H9 (cell line): ENCODE measurements at regions not wholly inside any gene's neighbourhood (a gene's known extent, or its start where the extent isn't known, plus 50 kb on each side); places are given as distances from the start of the nearest gene placed in this dataset.

Experiments
- DNase-seq: peaks from one replicate; pipeline ENCODE4 v3.0.0-alpha.2; 2017
- H2AFZ ChIP-seq: one replicate; pipeline ENCODE4 v1.6.1; 2013; ENCODE audit warnings: mild to moderate bottlenecking, low read length, control low read depth, moderate library complexity
- H2AK5ac ChIP-seq: 2 replicates; pipeline ENCODE4 v1.6.1; 2013; ENCODE audit warnings: low read length, control low read depth, mixed read lengths; ENCODE audit not compliant: insufficient read length
- H2BK120ac ChIP-seq: one replicate; pipeline ENCODE4 v1.6.1; 2013; ENCODE audit warnings: low read depth, mild to moderate bottlenecking, low read length, control low read depth, inconsistent platforms; ENCODE audit not compliant: poor library complexity, severe bottlenecking
- H2BK12ac ChIP-seq: 2 replicates; pipeline ENCODE4 v1.6.1; 2013; ENCODE audit warnings: low read length, control low read depth, mixed read lengths, low read depth; ENCODE audit not compliant: insufficient read length
- H2BK15ac ChIP-seq: 2 replicates; pipeline ENCODE4 v1.6.1; 2013; ENCODE audit warnings: low read depth, low read length, control low read depth
- H2BK20ac ChIP-seq: one replicate; pipeline ENCODE4 v1.6.1; 2013; ENCODE audit warnings: low read depth, mild to moderate bottlenecking, low read length, control low read depth, inconsistent platforms; ENCODE audit not compliant: poor library complexity, severe bottlenecking
- H2BK5ac ChIP-seq: 2 replicates; pipeline ENCODE4 v1.6.1; 2013; ENCODE audit warnings: low read length, control low read depth, mixed read lengths; ENCODE audit not compliant: insufficient read length
- H3K14ac ChIP-seq: 2 replicates; pipeline ENCODE4 v1.6.1; 2013; ENCODE audit warnings: low read length, control low read depth; ENCODE audit not compliant: insufficient read depth
- H3K18ac ChIP-seq: 2 replicates; pipeline ENCODE4 v1.6.1; 2013; ENCODE audit warnings: low read depth, mild to moderate bottlenecking, mixed read lengths, low read length, control low read depth; ENCODE audit not compliant: insufficient read length
- H3K23ac ChIP-seq: 2 replicates; pipeline ENCODE4 v1.6.1; 2013; ENCODE audit warnings: low read length, control low read depth, mixed read lengths, low read depth; ENCODE audit not compliant: insufficient read length
- H3K23me2 ChIP-seq: 2 replicates; pipeline ENCODE4 v1.6.1; 2013; ENCODE audit warnings: low read depth, mild to moderate bottlenecking, mixed read lengths, low read length, control low read depth; ENCODE audit not compliant: insufficient read length, poor library complexity, severe bottlenecking
- H3K27ac ChIP-seq: 2 replicates; pipeline ENCODE4 v1.5.1; 2013; ENCODE audit warnings: low read length, control low read depth, mixed read lengths, low read depth; ENCODE audit not compliant: insufficient read length
- H3K27me3 ChIP-seq: 2 replicates; pipeline ENCODE4 v1.6.1; 2013; ENCODE audit warnings: low read length, control low read depth, inconsistent platforms; ENCODE audit not compliant: insufficient read depth
- H3K4ac ChIP-seq: 2 replicates; pipeline ENCODE4 v1.6.1; 2013; ENCODE audit warnings: low read depth, mild to moderate bottlenecking, control low read depth, inconsistent platforms, low read length, moderate library complexity
- H3K4me1 ChIP-seq: 2 replicates; pipeline ENCODE4 v1.6.1; 2013; ENCODE audit warnings: low read length, control low read depth, inconsistent platforms; ENCODE audit not compliant: insufficient read depth
- H3K4me2 ChIP-seq: 2 replicates; pipeline ENCODE4 v1.6.1; 2013; ENCODE audit warnings: low read length, control low read depth, mixed read lengths; ENCODE audit not compliant: insufficient read length, insufficient read depth
- H3K56ac ChIP-seq: 2 replicates; pipeline ENCODE4 v1.6.1; 2013; ENCODE audit warnings: low read depth, mild to moderate bottlenecking, mixed read lengths, low read length, control low read depth; ENCODE audit not compliant: insufficient read length
- H3K79me1 ChIP-seq: 2 replicates; pipeline ENCODE4 v1.6.1; 2013; ENCODE audit warnings: low read depth, mild to moderate bottlenecking, moderate library complexity, low read length, control low read depth, inconsistent platforms; ENCODE audit not compliant: insufficient read depth, poor library complexity, severe bottlenecking
- H3K79me2 ChIP-seq: 2 replicates; pipeline ENCODE4 v1.6.1; 2013; ENCODE audit warnings: low read length, control low read depth, inconsistent platforms; ENCODE audit not compliant: insufficient read depth
- H3K9ac ChIP-seq: 2 replicates; pipeline ENCODE4 v1.6.1; 2013; ENCODE audit warnings: low read length, control low read depth, mixed read lengths; ENCODE audit not compliant: insufficient read length; ENCODE audit errors: extremely low read depth
- H3K9me3 ChIP-seq: one replicate; pipeline ENCODE4 v1.6.1; 2013; ENCODE audit warnings: low read depth, low read length, inconsistent platforms; ENCODE audit not compliant: control insufficient read depth
- H3T11ph ChIP-seq: one replicate; pipeline ENCODE4 v1.6.1; 2013; ENCODE audit warnings: mild to moderate bottlenecking, low read length, control low read depth, inconsistent platforms
- H4K20me1 ChIP-seq: one replicate; pipeline ENCODE4 v1.6.1; 2013; ENCODE audit not compliant: control insufficient read depth, insufficient read length, insufficient read depth
- H4K5ac ChIP-seq: 2 replicates; pipeline ENCODE4 v1.6.1; 2013; ENCODE audit warnings: low read depth, mild to moderate bottlenecking, mixed read lengths, low read length, control low read depth; ENCODE audit not compliant: insufficient read length
- H4K8ac ChIP-seq: replicated peaks from 2 replicates; pipeline ENCODE4 v1.6.1; 2013; ENCODE audit warnings: low read length, control low read depth, mixed read lengths, low read depth; ENCODE audit not compliant: insufficient read length
- H4K91ac ChIP-seq: 2 replicates; pipeline ENCODE4 v1.6.1; 2013; ENCODE audit warnings: low read depth, mild to moderate bottlenecking, moderate library complexity, mixed read lengths, low read length, control low read depth; ENCODE audit not compliant: insufficient read length
- H3K27ac Mint-ChIP-seq, 3 experiments: 2 replicates in 2 of 3; 3 replicates in 1 of 3; pipeline ENCODE4 v1.8.0; 2020 to 2021; ENCODE audit warnings: mixed read lengths in 3 of 3, mild to moderate bottlenecking in 1 of 3, moderate library complexity in 1 of 3
- H3K27me3 Mint-ChIP-seq: 2 replicates; pipeline ENCODE4 v1.8.0; 2021; ENCODE audit warnings: low read depth, mild to moderate bottlenecking, moderate library complexity, mixed read lengths
- H3K36me3 Mint-ChIP-seq, 3 experiments: 2 replicates in 2 of 3; 3 replicates in 1 of 3; pipeline ENCODE4 v1.8.0; 2020 to 2021; ENCODE audit warnings: low read depth in 3 of 3, mixed read lengths in 3 of 3; ENCODE audit not compliant: insufficient read depth in 1 of 3
- H3K4me1 Mint-ChIP-seq, 2 experiments: 2 replicates each; pipeline ENCODE4 v1.8.0; 2020; ENCODE audit warnings: mixed read lengths in 2 of 2
- H3K4me3 Mint-ChIP-seq, 2 experiments: 2 replicates in 1 of 2; 3 replicates in 1 of 2; pipeline ENCODE4 v1.8.0; 2020 to 2021; ENCODE audit warnings: mild to moderate bottlenecking in 2 of 2, mixed read lengths in 2 of 2, moderate library complexity in 1 of 2
- H3K9me3 Mint-ChIP-seq, 2 experiments: 2 replicates in 1 of 2; 3 replicates in 1 of 2; pipeline ENCODE4 v1.8.0; 2020; ENCODE audit warnings: mild to moderate bottlenecking in 2 of 2, mixed read lengths in 2 of 2, moderate library complexity in 1 of 2
- CTCF ChIP-seq: fragments of 200-600 bp; sonication (generic); conservative IDR thresholded peaks from 3 replicates; pipeline ENCODE4 v1.8.0; 2021; ENCODE audit warnings: antibody characterized with exemption, mild to moderate bottlenecking
- whole genome bisulfite sequencing: extraction: QIAGEN DNeasy Blood & Tissue Kit; methylation state at CpG from one replicate; pipeline ENCODE4 v1.1.7; 2013; ENCODE audit warnings: missing lambda C conversion rate, low lambda C conversion rate, mixed read lengths; ENCODE audit not compliant: insufficient read length; ENCODE audit errors: extremely low coverage; 5-methylcytosine and 5-hydroxymethylcytosine counted together

GRCh38 chr6:170200458-170200891 is 90.4 kb downstream of the DLL1 start:
- Histone ChIP-seq H3K79me2 (no peaks in the 10 kb centered on the region), H4K91ac (no peak overlapping the region), H3K27me3 (no peaks in the 10 kb centered on the region), H3K23me2 (no peaks in the 10 kb centered on the region), H4K20me1 (no peaks in the 10 kb centered on the region), H3K56ac (no peak overlapping the region), H2AK5ac (no peak overlapping the region), H4K5ac (no peak overlapping the region), H3K9me3 (no peaks in the 10 kb centered on the region), H2AFZ (no peak overlapping the region), H2BK15ac (no peak overlapping the region), H2BK5ac (no peak overlapping the region), H2BK12ac (no peak overlapping the region), H3K4me1 (no peaks in the 10 kb centered on the region), H3K9ac (no peak overlapping the region), H2BK20ac (no peak overlapping the region), H3K18ac (no peak overlapping the region), H3K27ac (no peak overlapping the region), H3K4ac (no peak overlapping the region), H3T11ph (no peak overlapping the region), H3K79me1 (no peaks in the 10 kb centered on the region), H3K14ac (no peak overlapping the region), H3K4me2 (no peak overlapping the region), H4K8ac (no peak overlapping the region), H2BK120ac (no peak overlapping the region), H3K23ac (no peak overlapping the region)
- Mint-ChIP-seq H3K4me1 (no peaks in the 10 kb centered on the region), H3K27ac (no peak overlapping the region), H3K4me3 (no peak overlapping the region), H3K9me3 (peaks cover 22 to 23% of the 10 kb centered on the region in 2 experiments), H3K36me3 (peaks cover 0 to 7% (median 4%) of the 10 kb centered on the region in 3 experiments; a peak in 6 of 7 replicates), H3K27me3 (peaks cover 5% of the 10 kb centered on the region; the same call in 1 of the 2 replicates)
- TF ChIP-seq CTCF: no peak
- no peak for DNase-seq
- WGBS: no CpG with 5 or more reads among the region's 9 CpGs
